ENCODE measurements at regions not wholly inside any gene's neighbourhood (a gene's known extent, or its start where the extent isn't known, plus 50 kb on each side); places are given as distances from the start of the nearest gene placed in this dataset.

GRCh38 chr3:59319442-59319841 lies 269.6 kb upstream of the CFAP20DC start:
- Histone ChIP-seq H3K27me3 (no peaks in the 10 kb centered on the region), H3K4me3 (no peak overlapping the region)

GRCh38 chr3:59318881-59319280 lies 269.1 kb upstream of the CFAP20DC start:
- Histone ChIP-seq H3K27me3 (no peaks in the 10 kb centered on the region), H3K27ac (no peak overlapping the region), H3K9me2 (replicated peaks; ENCODE audit: insufficient read depth) (no peaks in the 10 kb centered on the region), H3K4me2 (no peak overlapping the region), H2AFZ (no peak overlapping the region), H4K20me1 (ENCODE audit: insufficient read depth, poor library complexity, severe bottlenecking) (no peaks in the 10 kb centered on the region), H3K36me3 (replicated peaks; ENCODE audit: insufficient read depth, low read depth) (no peaks in the 10 kb centered on the region), H3K4me3 (no peak overlapping the region), H3K9me3 (ENCODE audit: low read depth) (no peaks in the 10 kb centered on the region), H3K79me2 (no peaks in the 10 kb centered on the region), H3K4me1 (ENCODE audit: insufficient read depth) (no peaks in the 10 kb centered on the region)
- no peak for DNase-seq (ENCODE audit: low spot score)
- no peak for TF ChIP-seq CTCF (IDR thresholded peaks at IDR 0.05; ENCODE audit: poor library complexity)
- no peak for TF ChIP-seq EZH2 (IDR thresholded peaks at IDR 0.05; ENCODE audit: borderline replicate concordance)
- no peak for TF ChIP-seq EZH2phosphoT487 (IDR thresholded peaks at IDR 0.05; ENCODE audit: low read depth, severe bottlenecking, unreplicated experiment)
- WGBS (ENCODE audit: low lambda C conversion rate, missing lambda C conversion rate) = 75% methylated on average over 1 of the region's 1 CpG

More at GRCh38 chr3:59319442-59319841, 269.6 kb upstream of the CFAP20DC start:
- no peaks in the 10 kb centered on the region for H4K20me1 ChIP-seq (ENCODE audit: insufficient read depth, poor library complexity, severe bottlenecking)
- WGBS (ENCODE audit: low lambda C conversion rate, missing lambda C conversion rate) = 89% methylated on average over 4 of the region's 4 CpGs
- no peaks in the 10 kb centered on the region for H3K36me3 ChIP-seq (replicated peaks; ENCODE audit: insufficient read depth, low read depth)
- DNase-seq (ENCODE audit: low spot score) = no peak
- no peak overlapping the region for H3K4me2 ChIP-seq
- H2AFZ ChIP-seq = no peak overlapping the region
- no peaks in the 10 kb centered on the region for H3K9me3 ChIP-seq (ENCODE audit: low read depth)
- no peaks in the 10 kb centered on the region for H3K79me2 ChIP-seq
- H3K27ac ChIP-seq = no peak overlapping the region
- no peaks in the 10 kb centered on the region for H3K9me2 ChIP-seq (replicated peaks; ENCODE audit: insufficient read depth)
- TF ChIP-seq CTCF (IDR thresholded peaks at IDR 0.05; ENCODE audit: poor library complexity) = no peak
- no peak for TF ChIP-seq EZH2phosphoT487 (IDR thresholded peaks at IDR 0.05; ENCODE audit: low read depth, severe bottlenecking, unreplicated experiment)
- H3K4me1 ChIP-seq (ENCODE audit: insufficient read depth) = no peaks in the 10 kb centered on the region

GRCh38 chr3:59317386-59317785 lies 267.6 kb upstream of the CFAP20DC start:
- Histone ChIP-seq H3K4me3 (no peak overlapping the region), H4K20me1 (ENCODE audit: insufficient read depth, poor library complexity, severe bottlenecking) (no peaks in the 10 kb centered on the region), H3K4me2 (no peak overlapping the region), H3K4me1 (ENCODE audit: insufficient read depth) (no peaks in the 10 kb centered on the region), H3K9me2 (replicated peaks; ENCODE audit: insufficient read depth) (no peaks in the 10 kb centered on the region), H2AFZ (no peak overlapping the region), H3K27ac (no peak overlapping the region), H3K79me2 (no peaks in the 10 kb centered on the region), H3K27me3 (no peaks in the 10 kb centered on the region), H3K9me3 (ENCODE audit: low read depth) (no peaks in the 10 kb centered on the region), H3K36me3 (replicated peaks; ENCODE audit: insufficient read depth, low read depth) (no peaks in the 10 kb centered on the region)
- 75% methylated on average over 6 of the region's 6 CpGs for WGBS (ENCODE audit: low lambda C conversion rate, missing lambda C conversion rate)
- TF ChIP-seq EZH2phosphoT487 (IDR thresholded peaks at IDR 0.05; ENCODE audit: low read depth, severe bottlenecking, unreplicated experiment) (no peak), CTCF (IDR thresholded peaks at IDR 0.05; ENCODE audit: poor library complexity) (no peak), EZH2 (IDR thresholded peaks at IDR 0.05; ENCODE audit: borderline replicate concordance) (no peak)
- no peak for DNase-seq (ENCODE audit: low spot score)

All from hepatocyte (in vitro differentiated cells).